ENCODE measurements at regions not wholly inside any gene's neighbourhood (a gene's known extent, or its start where the extent isn't known, plus 50 kb on each side); places are given as distances from the start of the nearest gene placed in this dataset.

DNA sequence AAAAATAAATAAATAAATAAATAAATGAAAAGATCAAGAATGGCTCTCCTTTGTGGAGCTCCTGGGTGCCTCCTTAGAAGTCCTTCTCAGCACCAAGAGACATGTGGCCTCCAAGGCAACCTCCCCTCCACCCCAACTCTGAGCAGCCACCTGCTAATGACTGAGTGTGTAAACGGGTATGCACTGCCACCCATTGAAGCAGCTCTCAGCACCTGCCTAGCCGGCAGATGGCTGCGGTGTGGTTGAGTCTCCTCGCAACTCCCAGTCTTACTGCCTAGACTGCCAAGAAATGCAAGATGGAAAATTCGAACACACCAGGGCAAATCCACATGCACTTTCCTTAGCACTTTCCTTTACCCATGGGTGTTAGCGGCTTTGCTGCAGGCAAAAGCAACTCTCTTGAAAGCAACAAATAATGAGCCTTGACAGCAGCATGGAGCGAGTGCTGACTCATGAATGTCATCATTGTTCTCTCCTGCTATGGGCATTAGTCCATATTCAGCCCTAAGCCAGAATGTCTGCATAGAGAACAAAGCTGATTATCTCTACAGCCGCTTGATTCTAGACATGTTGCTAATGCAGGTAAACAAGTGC, 913.9 kb upstream of the AUTS2 start:
- H3K27me3 ChIP-seq = peaks cover 0 to 14% (median 0%) of the 10 kb centered on the region in 9 donors
- 82 to 91% (median 88%) methylated on average over 8 of the region's 8 CpGs for WGBS, 4 donors
- intact Hi-C loops (cut with DNase I) = no loop called here
- ATAC-seq = no peak
- no peak overlapping the region for H3K27ac ChIP-seq
- DNase-seq = no peak
- H3K36me3 ChIP-seq = no peaks in the 10 kb centered on the region
- H3K9me3 ChIP-seq = no peaks in the 10 kb centered on the region
- H3K4me3 ChIP-seq = no peak overlapping the region
- H3K4me1 ChIP-seq = no peaks in the 10 kb centered on the region
- TF ChIP-seq POLR2A (IDR thresholded peaks at IDR 0.05) = no peak
- TF ChIP-seq, protein P1, sequence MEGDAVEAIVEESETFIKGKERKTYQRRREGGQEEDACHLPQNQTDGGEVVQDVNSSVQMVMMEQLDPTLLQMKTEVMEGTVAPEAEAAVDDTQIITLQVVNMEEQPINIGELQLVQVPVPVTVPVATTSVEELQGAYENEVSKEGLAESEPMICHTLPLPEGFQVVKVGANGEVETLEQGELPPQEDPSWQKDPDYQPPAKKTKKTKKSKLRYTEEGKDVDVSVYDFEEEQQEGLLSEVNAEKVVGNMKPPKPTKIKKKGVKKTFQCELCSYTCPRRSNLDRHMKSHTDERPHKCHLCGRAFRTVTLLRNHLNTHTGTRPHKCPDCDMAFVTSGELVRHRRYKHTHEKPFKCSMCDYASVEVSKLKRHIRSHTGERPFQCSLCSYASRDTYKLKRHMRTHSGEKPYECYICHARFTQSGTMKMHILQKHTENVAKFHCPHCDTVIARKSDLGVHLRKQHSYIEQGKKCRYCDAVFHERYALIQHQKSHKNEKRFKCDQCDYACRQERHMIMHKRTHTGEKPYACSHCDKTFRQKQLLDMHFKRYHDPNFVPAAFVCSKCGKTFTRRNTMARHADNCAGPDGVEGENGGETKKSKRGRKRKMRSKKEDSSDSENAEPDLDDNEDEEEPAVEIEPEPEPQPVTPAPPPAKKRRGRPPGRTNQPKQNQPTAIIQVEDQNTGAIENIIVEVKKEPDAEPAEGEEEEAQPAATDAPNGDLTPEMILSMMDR (IDR thresholded peaks at IDR 0.05) = no peak

DNA sequence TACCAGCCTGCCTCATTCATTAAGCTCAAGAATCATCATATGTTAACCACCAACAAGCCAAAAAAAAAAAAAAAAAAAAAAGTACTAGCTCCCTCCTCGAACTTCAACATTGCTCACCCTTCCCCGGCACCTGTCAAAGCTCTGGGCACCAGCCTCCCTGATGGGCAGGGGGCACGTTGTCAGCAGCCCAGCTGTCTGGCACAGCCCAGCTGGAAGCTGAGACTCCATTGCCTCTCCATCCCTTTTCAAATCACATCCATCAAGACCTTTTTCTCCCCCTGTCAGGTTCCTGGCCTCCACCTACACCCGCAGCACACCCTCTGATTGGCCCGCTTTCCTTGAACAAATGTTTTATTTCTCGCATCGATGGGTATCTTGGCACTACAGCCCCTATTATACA, 913.3 kb upstream of the AUTS2 start:
- Histone ChIP-seq H3K9me3 (no peaks in the 10 kb centered on the region), H3K27ac (no peak overlapping the region), H3K4me3 (no peak overlapping the region), H3K27me3 (peaks cover 0 to 14% (median 0%) of the 10 kb centered on the region in 9 donors), H3K4me1 (no peaks in the 10 kb centered on the region), H3K36me3 (no peaks in the 10 kb centered on the region)
- intact Hi-C loops (cut with DNase I) = no loop called here
- WGBS, 4 donors = 88 to 93% (median 91%) methylated on average over 7 of the region's 7 CpGs
- TF ChIP-seq POLR2A (IDR thresholded peaks at IDR 0.05) = no peak
- TF ChIP-seq, protein P1 (IDR thresholded peaks at IDR 0.05) = no peak
- ATAC-seq (no peak), DNase-seq (no peak)

DNA sequence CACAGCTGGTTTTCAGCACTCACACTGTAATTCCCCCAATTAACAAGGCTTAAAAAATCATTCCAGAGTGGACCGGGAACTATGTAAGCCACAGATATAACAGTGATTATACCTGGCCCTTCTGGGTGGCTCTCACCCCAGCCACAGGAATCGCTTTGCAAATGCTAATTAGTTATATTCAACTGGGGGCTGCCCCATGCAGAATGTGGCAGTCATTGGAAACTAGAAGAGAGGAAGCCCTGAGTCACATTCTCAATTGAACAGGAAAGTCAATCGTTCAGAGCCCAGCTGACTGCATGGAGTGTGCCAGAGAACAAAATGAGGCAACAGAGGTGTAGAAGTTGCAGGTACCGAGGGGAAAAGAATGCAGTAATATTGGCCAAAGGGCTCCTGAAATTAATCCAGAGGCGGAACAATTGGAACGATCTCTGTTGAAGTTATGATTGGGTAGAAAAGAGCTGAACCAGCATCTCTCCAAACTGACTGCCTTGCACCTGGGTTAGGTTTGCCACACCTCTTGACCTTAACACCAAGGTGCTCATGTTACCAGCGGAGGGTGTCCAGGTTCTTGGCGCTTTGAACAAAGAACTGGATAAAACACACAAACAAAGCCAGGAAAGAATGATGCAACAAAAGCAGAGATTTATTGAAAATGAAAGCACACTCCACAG, 909.7 kb upstream of the AUTS2 start:
- peaks cover 0 to 6% (median 0%) of the 10 kb centered on the region in 12 donors for H3K9me3 ChIP-seq
- WGBS, 4 donors = 64 to 79% (median 71%) methylated on average over 8 of the region's 8 CpGs
- intact Hi-C loops (cut with DNase I) = no loop called here
- no peaks in the 10 kb centered on the region for H3K36me3 ChIP-seq
- H3K4me1 ChIP-seq = no peaks in the 10 kb centered on the region
- H3K27ac ChIP-seq = no peak overlapping the region
- ATAC-seq (no peak), DNase-seq (no peak)
- H3K4me3 ChIP-seq = no peak overlapping the region
- H3K27me3 ChIP-seq = peaks cover 0 to 10% (median 0%) of the 10 kb centered on the region in 9 donors
- TF ChIP-seq, protein P1 (IDR thresholded peaks at IDR 0.05) = no peak
- no peak for TF ChIP-seq POLR2A (IDR thresholded peaks at IDR 0.05)

DNA sequence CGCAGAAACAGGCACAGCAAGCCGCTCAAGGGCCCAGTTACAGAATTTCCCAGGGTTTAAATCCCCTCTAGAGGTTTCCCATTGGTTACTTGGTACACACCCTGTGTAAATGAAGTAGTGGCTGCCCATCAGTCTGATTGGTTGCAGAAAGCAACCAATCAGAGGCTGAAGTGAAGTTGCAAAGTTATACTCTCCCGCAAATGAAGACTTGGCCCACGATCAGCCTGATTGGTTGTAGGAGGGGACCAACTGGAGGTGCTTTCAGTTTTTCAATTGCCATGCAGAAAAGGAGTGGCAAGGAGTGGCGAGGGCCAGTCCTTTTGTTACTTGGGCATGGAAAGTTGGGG, 909.2 kb upstream of the AUTS2 start:
- intact Hi-C loops (cut with DNase I) = no loop called here
- Histone ChIP-seq H3K27ac (no peak overlapping the region), H3K4me1 (no peaks in the 10 kb centered on the region), H3K9me3 (peaks cover 0 to 7% (median 0%) of the 10 kb centered on the region in 12 donors), H3K36me3 (no peaks in the 10 kb centered on the region), H3K4me3 (no peak overlapping the region), H3K27me3 (peaks cover 0 to 10% (median 0%) of the 10 kb centered on the region in 9 donors)
- no peak for DNase-seq
- TF ChIP-seq POLR2A (IDR thresholded peaks at IDR 0.05) = no peak
- TF ChIP-seq, protein P1 (IDR thresholded peaks at IDR 0.05) = no peak
- ATAC-seq = no peak
- 86 to 92% (median 91%) methylated on average over 5 of the region's 5 CpGs for WGBS, 4 donors
